Neural cell (in vitro differentiated cells): ENCODE measurements at regions not wholly inside any gene's neighbourhood (a gene's known extent, or its start where the extent isn't known, plus 50 kb on each side); places are given as distances from the start of the nearest gene placed in this dataset.

Source experiments
- H2AFZ ChIP-seq: fragments of 200-600, 300-800 bp; sonication (generic), shearing (Covaris generic); 2 replicates; pipeline ENCODE4 v1.6.0; 2014; ENCODE audit warnings: low read depth, mild to moderate bottlenecking, antibody characterized with exemption, low read length, moderate library complexity
- H3F3A ChIP-seq: fragments of 200-600 bp; shearing (Covaris generic); 2 replicates; pipeline ENCODE4 v1.6.1; 2016; ENCODE audit warnings: mild to moderate bottlenecking, moderate library complexity, mixed read lengths, antibody characterized with exemption, low read length; ENCODE audit not compliant: insufficient read depth, poor library complexity, severe bottlenecking
- H3K27ac ChIP-seq: fragments of 200-600, 300-800 bp; sonication (generic), shearing (Covaris generic); 2 replicates; pipeline ENCODE4 v1.5.1; 2014; ENCODE audit warnings: mild to moderate bottlenecking, low read length, moderate library complexity
- H3K27me3 ChIP-seq: fragments of 300-800, 200-600 bp; sonication (generic), shearing (Covaris generic); 2 replicates; pipeline ENCODE4 v1.6.0; 2014; ENCODE audit warnings: mild to moderate bottlenecking, low read depth, low read length, moderate library complexity; ENCODE audit not compliant: insufficient read depth
- H3K36me3 ChIP-seq: fragments of 300-800, 200-600 bp; sonication (generic), shearing (Covaris generic); 2 replicates; pipeline ENCODE4 v1.5.1; 2014; ENCODE audit warnings: mild to moderate bottlenecking, antibody characterized with exemption, low read length, moderate library complexity; ENCODE audit not compliant: insufficient read depth
- H3K4me2 ChIP-seq: fragments of 300-800, 200-600 bp; sonication (generic), shearing (Covaris generic); 2 replicates; pipeline ENCODE4 v1.6.0; 2014; ENCODE audit warnings: mild to moderate bottlenecking, low read length
- H3K4me3 ChIP-seq: fragments of 300-800, 200-600 bp; sonication (generic), shearing (Covaris generic); 2 replicates; pipeline ENCODE4 v1.5.1; 2014; ENCODE audit warnings: mild to moderate bottlenecking, low read length, moderate library complexity
- H3K79me2 ChIP-seq: fragments of 200-600 bp; shearing (Covaris generic); replicated peaks from 2 replicates; pipeline ENCODE4 v1.6.0; 2014; ENCODE audit warnings: mild to moderate bottlenecking, low read length, moderate library complexity; ENCODE audit not compliant: insufficient read depth
- H3K9ac ChIP-seq: fragments of 300-800, 200-600 bp; sonication (generic), shearing (Covaris generic); 2 replicates; pipeline ENCODE4 v1.6.1; 2016; ENCODE audit warnings: mild to moderate bottlenecking, low read length, mixed read lengths
- H3K9me2 ChIP-seq: fragments of 200-600 bp; shearing (Covaris generic); 2 replicates; pipeline ENCODE4 v1.6.1; 2016; ENCODE audit warnings: mild to moderate bottlenecking, low read length, mixed read lengths; ENCODE audit not compliant: insufficient read depth
- H3K9me3 ChIP-seq: fragments of 200-600, 300-800 bp; sonication (generic), shearing (Covaris generic); 2 replicates; pipeline ENCODE4 v1.6.1; 2016; ENCODE audit warnings: mild to moderate bottlenecking, mixed run types, low read length, moderate library complexity, mixed read lengths
- H4K20me1 ChIP-seq: fragments of 200-600 bp; shearing (Covaris generic); 2 replicates; pipeline ENCODE4 v1.6.1; 2016; ENCODE audit warnings: mild to moderate bottlenecking, mixed run types; ENCODE audit not compliant: insufficient read depth
- CTCF ChIP-seq: fragments of 450-650 bp; IDR thresholded peaks from 2 replicates; pipeline ENCODE4 v1.5.1; 2014; ENCODE audit warnings: antibody characterized with exemption, mild to moderate bottlenecking, moderate library complexity; ENCODE audit not compliant: poor library complexity, severe bottlenecking
- EP300 ChIP-seq: fragments of 450-650 bp; conservative IDR thresholded peaks from 2 replicates; pipeline ENCODE4 v1.6.1; 2014; ENCODE audit warnings: antibody characterized with exemption, mild to moderate bottlenecking, moderate library complexity; ENCODE audit not compliant: poor library complexity, severe bottlenecking
- EZH2 ChIP-seq: fragments of 200-600, 300-800 bp; shearing (Covaris generic), sonication (generic); IDR thresholded peaks from 2 replicates; pipeline ENCODE4 v1.6.1; 2014; ENCODE audit warnings: antibody characterized with exemption, low read length, borderline replicate concordance, mild to moderate bottlenecking; ENCODE audit not compliant: insufficient read depth, poor library complexity, severe bottlenecking
- MXI1 ChIP-seq: fragments of 450-650 bp; conservative IDR thresholded peaks from 2 replicates; pipeline ENCODE4 v1.6.1; 2014; ENCODE audit warnings: antibody characterized with exemption, mild to moderate bottlenecking; ENCODE audit not compliant: poor library complexity, severe bottlenecking
- POLR2AphosphoS5 ChIP-seq: IDR thresholded peaks from 2 replicates; pipeline ENCODE4 v1.6.1; 2012
- RAD21 ChIP-seq: fragments of 450-650 bp; conservative IDR thresholded peaks from 2 replicates; pipeline ENCODE4 v1.6.1; 2014; ENCODE audit warnings: antibody characterized with exemption, mild to moderate bottlenecking, moderate library complexity
- REST ChIP-seq: IDR thresholded peaks from 2 replicates; pipeline ENCODE4 v1.6.1; 2012; ENCODE audit warnings: borderline replicate concordance
- SMC3 ChIP-seq: fragments of 450-650 bp; conservative IDR thresholded peaks from 2 replicates; pipeline ENCODE4 v1.6.1; 2014; ENCODE audit warnings: antibody characterized with exemption, mild to moderate bottlenecking, moderate library complexity; ENCODE audit not compliant: poor library complexity
- TAF1 ChIP-seq: IDR thresholded peaks from 2 replicates; pipeline ENCODE4 v1.6.1; 2012; ENCODE audit warnings: low read depth

- H3K4me3 ChIP-seq, result no peak overlapping the region
- no peak overlapping the region for H3K27ac ChIP-seq
- no peak overlapping the region for H3K9ac ChIP-seq
- no peak for TF ChIP-seq CTCF
- TF ChIP-seq TAF1, result no peak
- TF ChIP-seq SMC3, result no peak
- no peak for TF ChIP-seq EZH2
- TF ChIP-seq MXI1, result no peak
- TF ChIP-seq POLR2AphosphoS5, result no peak
- no peak for TF ChIP-seq RAD21
- TF ChIP-seq REST, result no peak
- no peaks in the 10 kb centered on the region for H3F3A ChIP-seq
- no peaks in the 10 kb centered on the region for H4K20me1 ChIP-seq
- H3K9me2 ChIP-seq, result no peaks in the 10 kb centered on the region
- H2AFZ ChIP-seq, result no peak overlapping the region
- no peaks in the 10 kb centered on the region for H3K27me3 ChIP-seq
- H3K4me2 ChIP-seq, result no peak overlapping the region
- H3K36me3 ChIP-seq, result no peaks in the 10 kb centered on the region
- no peaks in the 10 kb centered on the region for H3K9me3 ChIP-seq
- no peaks in the 10 kb centered on the region for H3K79me2 ChIP-seq
Observed at GRCh38 chr18:76640438-76640837, 145.4 kb upstream of the ZNF516 start.

GRCh38 chr18:76634564-76634963 is 139.5 kb upstream of the ZNF516 start:
- Histone ChIP-seq H4K20me1 (no peaks in the 10 kb centered on the region), H3K4me3 (no peak overlapping the region), H3K79me2 (no peaks in the 10 kb centered on the region), H3K9me2 (no peaks in the 10 kb centered on the region), H3K4me2 (no peak overlapping the region), H3F3A (no peaks in the 10 kb centered on the region), H3K27me3 (no peaks in the 10 kb centered on the region), H2AFZ (no peak overlapping the region), H3K9ac (no peak overlapping the region), H3K9me3 (no peaks in the 10 kb centered on the region), H3K27ac (no peak overlapping the region), H3K36me3 (no peaks in the 10 kb centered on the region)
- TF ChIP-seq POLR2AphosphoS5 (no peak), EP300 (no peak), MXI1 (no peak), SMC3 (no peak), RAD21 (no peak), CTCF (no peak), REST (no peak), TAF1 (no peak), EZH2 (no peak)
